ENCODE measurements at regions not wholly inside any gene's neighbourhood (a gene's known extent, or its start where the extent isn't known, plus 50 kb on each side); places are given as distances from the start of the nearest gene placed in this dataset.
"Not testable (repeated sequence)": the region's sequence is repeated elsewhere in the genome, so short reads cannot be mapped to it uniquely, and the experiment has no call there.

GRCh38 chr1:168826269-168826668 lies 97.3 kb upstream of the DPT start:
- no peak for DNase-seq

GRCh38 chr1:168827557-168827956 lies 98.6 kb upstream of the DPT start:
- no peak for DNase-seq

GRCh38 chr1:168829876-168830275 lies 100.9 kb upstream of the DPT start:
- DNase-seq: no peak

GRCh38 chr1:168830562-168830961 lies 101.6 kb upstream of the DPT start:
- no peak for DNase-seq

- DNase-seq: no peak
These were observed 103.7 kb upstream of the DPT start for GRCh38 chr1:168832661-168833060.

GRCh38 chr1:168833362-168833761 lies 104.4 kb upstream of the DPT start:
- no peak for DNase-seq

- DNase-seq: no peak
These were observed 104.8 kb upstream of the DPT start for GRCh38 chr1:168833801-168834224.

- DNase-seq: no peak
These were observed 105.3 kb upstream of the DPT start for GRCh38 chr1:168834225-168834872.

GRCh38 chr1:168835176-168835575 lies 106.2 kb upstream of the DPT start:
- no peak for DNase-seq

- DNase-seq: no peak
These were observed 106.8 kb upstream of the DPT start for GRCh38 chr1:168835791-168836190.

- DNase-seq: no peak
These were observed 107.5 kb upstream of the DPT start for GRCh38 chr1:168836469-168836868.

GRCh38 chr1:168837230-168837629 lies 108.2 kb upstream of the DPT start:
- not testable (repeated sequence) for DNase-seq

- no peak for DNase-seq
These were observed 113.3 kb upstream of the DPT start for GRCh38 chr1:168842306-168842705.

GRCh38 chr1:168842916-168843315 lies 113.9 kb upstream of the DPT start:
- no peak for DNase-seq

- no peak for DNase-seq
These were observed 114.4 kb upstream of the DPT start for GRCh38 chr1:168843401-168843800.

GRCh38 chr1:168843950-168844349 lies 114.9 kb upstream of the DPT start:
- no peak for DNase-seq

- DNase-seq: no peak
These were observed 116.1 kb upstream of the DPT start for GRCh38 chr1:168845140-168845539.

- DNase-seq: no peak
These were observed 119.0 kb upstream of the DPT start for GRCh38 chr1:168848051-168848450.

- DNase-seq: no peak
These were observed 132.5 kb upstream of the DPT start for GRCh38 chr1:168861421-168862004.

GRCh38 chr1:168863772-168864171 lies 134.8 kb upstream of the DPT start:
- DNase-seq: no peak

- DNase-seq: no peak
These were observed 135.3 kb upstream of the DPT start for GRCh38 chr1:168864266-168864665.

GRCh38 chr1:168865850-168866620 lies 137.0 kb upstream of the DPT start:
- no peak for DNase-seq

GRCh38 chr1:168867941-168868634 lies 139.1 kb upstream of the DPT start:
- no peak for DNase-seq

- no peak for DNase-seq
These were observed 142.5 kb upstream of the DPT start for GRCh38 chr1:168871531-168871930.

Data from NCI-H2171 (cell line).